GM12878 (cell line): ENCODE measurements at regions not wholly inside any gene's neighbourhood (a gene's known extent, or its start where the extent isn't known, plus 50 kb on each side); places are given as distances from the start of the nearest gene placed in this dataset.

Experiments
- ATAC-seq: fragments of 200-7000 bp; cut with Tn5 transposase; 3 replicates; pipeline ENCODE4 v1.9.1; 2020; ENCODE audit warnings: mild to moderate bottlenecking, moderate library complexity
- BruUV-seq: library from RNA; stranded (reverse); fragments of 400-500 nt; replicated peaks from 2 replicates; lab custom pipeline; 2021; lab: Mats Ljungman, UMichigan
- CTCF ChIA-PET: fragments of 300-600 bp; sonication (Branson Sonifier 250); formaldehyde crosslinking; extraction: SDS; loops from one replicate; lab custom pipeline; 2021; ENCODE audit warnings: inconsistent platforms; lab: Yijun Ruan, JAX
- POLR2A ChIA-PET: fragments of 350-600 bp; formaldehyde crosslinking; extraction: SDS; loops from one replicate; lab custom pipeline; 2021; ENCODE audit warnings: inconsistent platforms; lab: Charles Lee
- RAD21 ChIA-PET: fragments of 300-600 bp; sonication (Branson Sonifier 250); formaldehyde crosslinking; loops from one replicate; lab custom pipeline; 2023; ENCODE audit warnings: antibody characterized with exemption; ENCODE audit not compliant: unreplicated experiment; lab: Charles Lee
- SMC1A ChIA-PET: fragments of 300-600 bp; sonication (Branson Sonifier 250); formaldehyde crosslinking; loops from one replicate; lab custom pipeline; 2023; ENCODE audit not compliant: unreplicated experiment, uncharacterized antibody; lab: Charles Lee
- DNase-seq: peaks from one replicate; pipeline ENCODE4 v3.0.0-alpha.2; 2011; ENCODE audit warnings: low read depth, low spot score
- FAIRE-seq: peaks from 3 replicates; lab custom pipeline; 2011; peaks lifted over from hg19 to GRCh38; lab: Jason Lieb, UNC
- H2AFZ ChIP-seq: 2 replicates; pipeline ENCODE4 v1.6.0; 2011; ENCODE audit warnings: low read depth, low read length, control low read depth; ENCODE audit not compliant: control insufficient read depth
- H3K27ac ChIP-seq: 2 replicates; pipeline ENCODE4 v1.5.1; 2011; ENCODE audit warnings: control low read depth; ENCODE audit not compliant: control insufficient read depth, insufficient read depth
- H3K27me3 ChIP-seq, 2 experiments: replicated peaks in 1 of 2; 2 replicates each; pipeline versions ENCODE4 v1.6.0 to v1.6.1; 2011; ENCODE audit warnings: low read length in 1 of 2; ENCODE audit not compliant: control insufficient read depth in 2 of 2, insufficient read depth in 2 of 2
- H3K36me3 ChIP-seq, 2 experiments: 2 replicates each; pipeline ENCODE4 v1.5.1; 2011; ENCODE audit warnings: low read length in 1 of 2; ENCODE audit not compliant: control insufficient read depth in 2 of 2, insufficient read depth in 2 of 2
- H3K4me1 ChIP-seq: 2 replicates; pipeline ENCODE4 v1.6.1; 2011; ENCODE audit warnings: mild to moderate bottlenecking, low read length, moderate library complexity, mixed read lengths; ENCODE audit not compliant: control insufficient read depth, insufficient read depth
- H3K4me2 ChIP-seq: 2 replicates; pipeline ENCODE4 v1.6.0; 2011; ENCODE audit warnings: control low read depth; ENCODE audit not compliant: control insufficient read depth, insufficient read depth
- H3K4me3 ChIP-seq: fragments of 200-600 bp; sonication (generic); 2 replicates; pipeline ENCODE4 v1.5.1; 2016
- H3K79me2 ChIP-seq: 2 replicates; pipeline ENCODE4 v1.6.0; 2011; ENCODE audit warnings: low read length; ENCODE audit not compliant: control insufficient read depth, insufficient read depth
- H3K9ac ChIP-seq: 2 replicates; pipeline ENCODE4 v1.8.0; 2011; ENCODE audit warnings: low read length, control low read depth, mixed read lengths; ENCODE audit not compliant: control insufficient read depth, insufficient read depth
- H3K9me3 ChIP-seq: replicated peaks from 3 replicates; pipeline ENCODE4 v1.5.1; 2011; ENCODE audit warnings: mild to moderate bottlenecking, low read length; ENCODE audit not compliant: control insufficient read depth, insufficient read depth
- H4K20me1 ChIP-seq: 2 replicates; pipeline ENCODE4 v1.6.0; 2011; ENCODE audit not compliant: control insufficient read depth, insufficient read depth
- ASH2L ChIP-seq: fragments of 300-600, 200-600 bp; sonication (generic); IDR thresholded peaks from 2 replicates; pipeline ENCODE4 v1.6.1; 2017; ENCODE audit warnings: low read depth, mild to moderate bottlenecking, borderline replicate concordance
- ATF7 ChIP-seq: fragments of 450-650 bp; IDR thresholded peaks from 2 replicates; pipeline ENCODE4 v1.6.1; 2016; ENCODE audit warnings: low read depth, mild to moderate bottlenecking
- EED ChIP-seq: sonication (generic); IDR thresholded peaks from 2 replicates; pipeline ENCODE4 v1.6.1; 2016; ENCODE audit warnings: antibody characterized with exemption, low read depth
- EGR1 ChIP-seq, 2 experiments: IDR thresholded peaks; 1 replicate in 1 of 2; 2 replicates in 1 of 2; pipeline ENCODE4 v1.6.1; 2011 to 2012; ENCODE audit warnings: low read depth in 2 of 2, low read length in 2 of 2, borderline replicate concordance in 1 of 2, mild to moderate bottlenecking in 1 of 2, moderate library complexity in 1 of 2
- ELK1 ChIP-seq: IDR thresholded peaks from 2 replicates; pipeline ENCODE4 v1.6.1; 2012; ENCODE audit warnings: low read depth, low read length, improper control_type of control experiment
- MTA2 ChIP-seq: fragments of 450-650 bp; IDR thresholded peaks from 2 replicates; pipeline ENCODE4 v1.6.1; 2016; ENCODE audit warnings: low read depth, mild to moderate bottlenecking, moderate library complexity
- NFYA ChIP-seq: IDR thresholded peaks from 2 replicates; pipeline ENCODE4 v1.6.1; 2011; ENCODE audit warnings: low read depth, mild to moderate bottlenecking, low read length, improper control_type of control experiment, borderline replicate concordance
- NFYB ChIP-seq: IDR thresholded peaks from 2 replicates; pipeline ENCODE4 v1.6.1; 2011; ENCODE audit warnings: low read depth, mild to moderate bottlenecking, low read length, improper control_type of control experiment, moderate library complexity; ENCODE audit not compliant: insufficient read depth
- PML ChIP-seq: IDR thresholded peaks from 2 replicates; pipeline ENCODE4 v1.6.1; 2012; ENCODE audit warnings: low read length, inconsistent platforms
- SMARCA5 ChIP-seq: fragments of 450-650 bp; IDR thresholded peaks from 2 replicates; pipeline ENCODE4 v1.6.1; 2017; ENCODE audit warnings: mild to moderate bottlenecking
- ZBTB11 ChIP-seq: fragments of 450-650 bp; formaldehyde crosslinking; IDR thresholded peaks from 2 replicates; pipeline ENCODE4 v1.5.0; 2022; ENCODE audit warnings: mild to moderate bottlenecking, missing genetic modification characterization
- ZBTB4 ChIP-seq: fragments of 450-650 bp; formaldehyde crosslinking; IDR thresholded peaks from 2 replicates; pipeline ENCODE4 v1.4.0; 2022; ENCODE audit warnings: mild to moderate bottlenecking, moderate library complexity
- WGBS: methylation state at CpG from one replicate; pipeline ENCODE4 v1.1.6; 2016; ENCODE audit warnings: low lambda C conversion rate; ENCODE audit not compliant: insufficient replicate concordance, insufficient coverage; ENCODE audit errors: missing lambda C conversion rate; 5-methylcytosine and 5-hydroxymethylcytosine counted together
- in situ Hi-C: fragments of 300-500 bp; cut with MboI; formaldehyde crosslinking; loops from 9 replicates; pipeline ENCODE4 v1.14.3; 2018; ENCODE audit warnings: mixed read lengths
- intact Hi-C: fragments of 100-400 bp; cut with micrococcal nuclease; formaldehyde crosslinking; loops from one replicate; pipeline ENCODE4 v1.14.2; 2022; ENCODE audit not compliant: unreplicated experiment
- TF ChIP-seq, protein P1 (sequence below): fragments of 450-650 bp; IDR thresholded peaks from 2 replicates; pipeline ENCODE4 v1.6.1; 2017; ENCODE audit warnings: mild to moderate bottlenecking, moderate library complexity

DNA sequence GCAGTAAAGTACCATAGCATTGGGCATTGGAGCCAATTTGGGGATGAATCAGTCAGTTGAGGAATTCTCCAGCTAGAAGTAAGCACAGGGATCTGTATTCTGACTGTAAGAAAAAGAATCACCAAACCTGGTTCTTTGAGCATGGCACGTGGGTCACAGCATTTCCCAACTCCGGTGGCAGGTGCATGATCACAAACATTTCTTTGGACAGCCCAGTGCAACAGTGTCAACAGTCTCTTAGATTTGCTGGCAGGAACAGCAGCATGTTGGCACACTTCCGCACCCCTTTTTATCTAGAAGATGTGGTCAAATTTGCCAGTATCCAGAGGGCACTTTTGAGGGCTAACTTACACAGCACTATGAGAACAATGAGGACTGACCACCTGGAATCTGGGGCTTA lies 437.5 kb upstream of the GHITM start:
- ATAC-seq (no peak), FAIRE-seq (no peak), DNase-seq (no peak)
- RAD21 ChIA-PET, result no interaction called here
- WGBS, result 0% methylated on average over 3 of the region's 3 CpGs
- CTCF ChIA-PET, result no interaction called here
- intact Hi-C loops (no loop called here), in situ Hi-C loops (no loop called here)
- Histone ChIP-seq H3K4me2 (no peak overlapping the region), H3K4me3 (no peak overlapping the region), H3K27me3 (no peaks in the 10 kb centered on the region), H3K36me3 (no peaks in the 10 kb centered on the region), H3K9ac (no peak overlapping the region), H3K4me1 (no peaks in the 10 kb centered on the region), H3K9me3 (no peaks in the 10 kb centered on the region), H4K20me1 (no peaks in the 10 kb centered on the region), H3K27ac (no peak overlapping the region), H3K79me2 (no peaks in the 10 kb centered on the region), H2AFZ (no peak overlapping the region)
- BruUV-seq, result no TSS peak
- POLR2A ChIA-PET, result no interaction called here
- SMC1A ChIA-PET, result interaction anchor here (1.0 to 1.1 kb wide), 3 partner anchors 8 to 101 kb away, joined by 3 read pairs; no protein-coding TSS in a partner anchor
- TF ChIP-seq SMARCA5 (no peak), EGR1 (IDR thresholded peaks at IDR 0.05; ENCODE audit: borderline replicate concordance in 1 of 2, low read depth in 2 of 2, low read length in 2 of 2) (no peak), EED (no peak), NFYB (no peak), ZBTB11 (CRISPR knock-in tag) (no peak), NFYA (no peak), ELK1 (no peak), PML (no peak), ZBTB4 (CRISPR knock-in tag) (no peak), MTA2 (no peak), ASH2L (no peak), ATF7 (no peak)
- TF ChIP-seq, protein P1, sequence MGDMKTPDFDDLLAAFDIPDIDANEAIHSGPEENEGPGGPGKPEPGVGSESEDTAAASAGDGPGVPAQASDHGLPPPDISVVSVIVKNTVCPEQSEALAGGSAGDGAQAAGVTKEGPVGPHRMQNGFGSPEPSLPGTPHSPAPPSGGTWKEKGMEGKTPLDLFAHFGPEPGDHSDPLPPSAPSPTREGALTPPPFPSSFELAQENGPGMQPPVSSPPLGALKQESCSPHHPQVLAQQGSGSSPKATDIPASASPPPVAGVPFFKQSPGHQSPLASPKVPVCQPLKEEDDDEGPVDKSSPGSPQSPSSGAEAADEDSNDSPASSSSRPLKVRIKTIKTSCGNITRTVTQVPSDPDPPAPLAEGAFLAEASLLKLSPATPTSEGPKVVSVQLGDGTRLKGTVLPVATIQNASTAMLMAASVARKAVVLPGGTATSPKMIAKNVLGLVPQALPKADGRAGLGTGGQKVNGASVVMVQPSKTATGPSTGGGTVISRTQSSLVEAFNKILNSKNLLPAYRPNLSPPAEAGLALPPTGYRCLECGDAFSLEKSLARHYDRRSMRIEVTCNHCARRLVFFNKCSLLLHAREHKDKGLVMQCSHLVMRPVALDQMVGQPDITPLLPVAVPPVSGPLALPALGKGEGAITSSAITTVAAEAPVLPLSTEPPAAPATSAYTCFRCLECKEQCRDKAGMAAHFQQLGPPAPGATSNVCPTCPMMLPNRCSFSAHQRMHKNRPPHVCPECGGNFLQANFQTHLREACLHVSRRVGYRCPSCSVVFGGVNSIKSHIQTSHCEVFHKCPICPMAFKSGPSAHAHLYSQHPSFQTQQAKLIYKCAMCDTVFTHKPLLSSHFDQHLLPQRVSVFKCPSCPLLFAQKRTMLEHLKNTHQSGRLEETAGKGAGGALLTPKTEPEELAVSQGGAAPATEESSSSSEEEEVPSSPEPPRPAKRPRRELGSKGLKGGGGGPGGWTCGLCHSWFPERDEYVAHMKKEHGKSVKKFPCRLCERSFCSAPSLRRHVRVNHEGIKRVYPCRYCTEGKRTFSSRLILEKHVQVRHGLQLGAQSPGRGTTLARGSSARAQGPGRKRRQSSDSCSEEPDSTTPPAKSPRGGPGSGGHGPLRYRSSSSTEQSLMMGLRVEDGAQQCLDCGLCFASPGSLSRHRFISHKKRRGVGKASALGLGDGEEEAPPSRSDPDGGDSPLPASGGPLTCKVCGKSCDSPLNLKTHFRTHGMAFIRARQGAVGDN, result no peak
